Neural cell (in vitro differentiated cells): ENCODE measurements at regions not wholly inside any gene's neighbourhood (a gene's known extent, or its start where the extent isn't known, plus 50 kb on each side); places are given as distances from the start of the nearest gene placed in this dataset.

Experiments
- H2AFZ ChIP-seq: fragments of 200-600, 300-800 bp; sonication (generic), shearing (Covaris generic); 2 replicates; pipeline ENCODE4 v1.6.0; 2014; ENCODE audit warnings: low read depth, mild to moderate bottlenecking, antibody characterized with exemption, low read length, moderate library complexity
- H3F3A ChIP-seq: fragments of 200-600 bp; shearing (Covaris generic); 2 replicates; pipeline ENCODE4 v1.6.1; 2016; ENCODE audit warnings: mild to moderate bottlenecking, moderate library complexity, mixed read lengths, antibody characterized with exemption, low read length; ENCODE audit not compliant: insufficient read depth, poor library complexity, severe bottlenecking
- H3K27ac ChIP-seq: fragments of 200-600, 300-800 bp; sonication (generic), shearing (Covaris generic); 2 replicates; pipeline ENCODE4 v1.5.1; 2014; ENCODE audit warnings: mild to moderate bottlenecking, low read length, moderate library complexity
- H3K27me3 ChIP-seq: fragments of 300-800, 200-600 bp; sonication (generic), shearing (Covaris generic); 2 replicates; pipeline ENCODE4 v1.6.0; 2014; ENCODE audit warnings: mild to moderate bottlenecking, low read depth, low read length, moderate library complexity; ENCODE audit not compliant: insufficient read depth
- H3K36me3 ChIP-seq: fragments of 300-800, 200-600 bp; sonication (generic), shearing (Covaris generic); 2 replicates; pipeline ENCODE4 v1.5.1; 2014; ENCODE audit warnings: mild to moderate bottlenecking, antibody characterized with exemption, low read length, moderate library complexity; ENCODE audit not compliant: insufficient read depth
- H3K4me2 ChIP-seq: fragments of 300-800, 200-600 bp; sonication (generic), shearing (Covaris generic); 2 replicates; pipeline ENCODE4 v1.6.0; 2014; ENCODE audit warnings: mild to moderate bottlenecking, low read length
- H3K4me3 ChIP-seq: fragments of 300-800, 200-600 bp; sonication (generic), shearing (Covaris generic); 2 replicates; pipeline ENCODE4 v1.5.1; 2014; ENCODE audit warnings: mild to moderate bottlenecking, low read length, moderate library complexity
- H3K79me2 ChIP-seq: fragments of 200-600 bp; shearing (Covaris generic); replicated peaks from 2 replicates; pipeline ENCODE4 v1.6.0; 2014; ENCODE audit warnings: mild to moderate bottlenecking, low read length, moderate library complexity; ENCODE audit not compliant: insufficient read depth
- H3K9ac ChIP-seq: fragments of 300-800, 200-600 bp; sonication (generic), shearing (Covaris generic); 2 replicates; pipeline ENCODE4 v1.6.1; 2016; ENCODE audit warnings: mild to moderate bottlenecking, low read length, mixed read lengths
- H3K9me2 ChIP-seq: fragments of 200-600 bp; shearing (Covaris generic); 2 replicates; pipeline ENCODE4 v1.6.1; 2016; ENCODE audit warnings: mild to moderate bottlenecking, low read length, mixed read lengths; ENCODE audit not compliant: insufficient read depth
- H3K9me3 ChIP-seq: fragments of 200-600, 300-800 bp; sonication (generic), shearing (Covaris generic); 2 replicates; pipeline ENCODE4 v1.6.1; 2016; ENCODE audit warnings: mild to moderate bottlenecking, mixed run types, low read length, moderate library complexity, mixed read lengths
- H4K20me1 ChIP-seq: fragments of 200-600 bp; shearing (Covaris generic); 2 replicates; pipeline ENCODE4 v1.6.1; 2016; ENCODE audit warnings: mild to moderate bottlenecking, mixed run types; ENCODE audit not compliant: insufficient read depth
- CTCF ChIP-seq: fragments of 450-650 bp; IDR thresholded peaks from 2 replicates; pipeline ENCODE4 v1.5.1; 2014; ENCODE audit warnings: antibody characterized with exemption, mild to moderate bottlenecking, moderate library complexity; ENCODE audit not compliant: poor library complexity, severe bottlenecking
- EP300 ChIP-seq: fragments of 450-650 bp; conservative IDR thresholded peaks from 2 replicates; pipeline ENCODE4 v1.6.1; 2014; ENCODE audit warnings: antibody characterized with exemption, mild to moderate bottlenecking, moderate library complexity; ENCODE audit not compliant: poor library complexity, severe bottlenecking
- EZH2 ChIP-seq: fragments of 200-600, 300-800 bp; shearing (Covaris generic), sonication (generic); IDR thresholded peaks from 2 replicates; pipeline ENCODE4 v1.6.1; 2014; ENCODE audit warnings: antibody characterized with exemption, low read length, borderline replicate concordance, mild to moderate bottlenecking; ENCODE audit not compliant: insufficient read depth, poor library complexity, severe bottlenecking
- MXI1 ChIP-seq: fragments of 450-650 bp; conservative IDR thresholded peaks from 2 replicates; pipeline ENCODE4 v1.6.1; 2014; ENCODE audit warnings: antibody characterized with exemption, mild to moderate bottlenecking; ENCODE audit not compliant: poor library complexity, severe bottlenecking
- POLR2AphosphoS5 ChIP-seq: IDR thresholded peaks from 2 replicates; pipeline ENCODE4 v1.6.1; 2012
- RAD21 ChIP-seq: fragments of 450-650 bp; conservative IDR thresholded peaks from 2 replicates; pipeline ENCODE4 v1.6.1; 2014; ENCODE audit warnings: antibody characterized with exemption, mild to moderate bottlenecking, moderate library complexity
- SMC3 ChIP-seq: fragments of 450-650 bp; conservative IDR thresholded peaks from 2 replicates; pipeline ENCODE4 v1.6.1; 2014; ENCODE audit warnings: antibody characterized with exemption, mild to moderate bottlenecking, moderate library complexity; ENCODE audit not compliant: poor library complexity
- TAF1 ChIP-seq: IDR thresholded peaks from 2 replicates; pipeline ENCODE4 v1.6.1; 2012; ENCODE audit warnings: low read depth
- TF ChIP-seq, protein P1 (sequence below): IDR thresholded peaks from 2 replicates; pipeline ENCODE4 v1.6.1; 2012; ENCODE audit warnings: borderline replicate concordance

DNA sequence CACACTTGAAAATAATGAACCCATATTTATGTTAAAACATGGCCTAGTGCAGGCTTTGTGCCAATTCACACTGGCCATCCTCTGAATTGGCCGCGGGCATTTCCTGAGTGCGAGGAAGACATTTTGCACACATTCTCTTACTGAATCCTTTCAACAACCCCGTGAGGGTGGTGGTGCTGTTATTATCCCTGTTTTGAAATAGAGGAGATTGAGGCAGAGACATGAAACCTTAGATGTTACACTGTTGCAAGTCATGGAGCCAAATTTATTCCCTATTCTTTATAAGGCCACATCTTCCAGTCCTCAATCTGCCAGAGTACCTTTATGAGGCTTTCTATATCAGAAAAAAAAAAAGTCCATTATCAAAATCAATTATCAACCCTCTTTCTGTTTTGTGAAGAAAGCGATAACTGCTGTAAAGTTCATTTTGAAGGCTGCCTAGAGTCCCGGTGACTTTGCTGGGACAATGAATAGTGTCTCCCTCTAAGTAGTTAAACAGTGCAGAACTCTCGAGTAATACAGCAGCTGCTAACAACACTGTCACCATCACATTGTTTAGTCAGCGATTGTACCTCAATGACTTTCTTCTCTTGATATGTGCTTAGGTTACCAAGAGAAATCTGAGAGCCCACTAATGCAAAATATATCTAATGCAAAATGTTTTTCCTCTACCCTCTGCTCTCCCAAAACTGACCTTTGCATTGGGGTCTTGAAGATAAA lies 242.3 kb upstream of the PPARGC1A start:
- no peaks in the 10 kb centered on the region for H3K79me2 ChIP-seq
- no peaks in the 10 kb centered on the region for H3K9me3 ChIP-seq
- no peak overlapping the region for H3K27ac ChIP-seq
- H3K9ac ChIP-seq: no peak overlapping the region
- no peak for TF ChIP-seq EZH2
- no peak for TF ChIP-seq MXI1
- TF ChIP-seq EP300: no peak
- H3K4me2 ChIP-seq: no peak overlapping the region
- no peak overlapping the region for H3K4me3 ChIP-seq
- no peaks in the 10 kb centered on the region for H4K20me1 ChIP-seq
- no peaks in the 10 kb centered on the region for H3K9me2 ChIP-seq
- no peak overlapping the region for H2AFZ ChIP-seq
- H3K36me3 ChIP-seq: no peaks in the 10 kb centered on the region
- H3F3A ChIP-seq: no peaks in the 10 kb centered on the region
- no peaks in the 10 kb centered on the region for H3K27me3 ChIP-seq

DNA sequence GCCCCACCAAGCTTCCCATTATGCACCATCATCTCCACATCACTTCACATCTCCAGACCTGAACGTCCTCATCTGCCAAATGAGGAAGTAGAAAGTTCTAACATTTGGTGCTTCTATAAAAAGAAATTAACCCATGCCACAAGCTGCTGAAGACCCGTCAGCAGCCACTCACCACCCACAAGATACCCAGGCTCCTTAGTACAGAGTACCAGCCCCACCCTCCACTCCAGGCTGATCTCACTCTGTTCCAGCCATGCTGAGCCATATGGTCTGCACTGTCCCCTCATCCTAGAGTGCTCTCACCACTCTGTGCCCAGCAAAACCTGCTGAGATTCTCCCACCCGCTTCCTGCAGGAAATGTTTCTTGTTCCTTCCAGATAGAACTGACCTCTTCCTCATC lies 240.8 kb upstream of the PPARGC1A start:
- H3K79me2 ChIP-seq: no peaks in the 10 kb centered on the region
- no peaks in the 10 kb centered on the region for H4K20me1 ChIP-seq
- no peak overlapping the region for H3K4me3 ChIP-seq
- no peaks in the 10 kb centered on the region for H3F3A ChIP-seq
- no peak overlapping the region for H3K9ac ChIP-seq
- no peaks in the 10 kb centered on the region for H3K9me2 ChIP-seq
- no peaks in the 10 kb centered on the region for H3K9me3 ChIP-seq
- H3K27ac ChIP-seq: no peak overlapping the region
- no peaks in the 10 kb centered on the region for H3K27me3 ChIP-seq
- no peak for TF ChIP-seq SMC3
- no peak for TF ChIP-seq POLR2AphosphoS5
- no peaks in the 10 kb centered on the region for H3K36me3 ChIP-seq
- H2AFZ ChIP-seq: no peak overlapping the region
- H3K4me2 ChIP-seq: no peak overlapping the region

- Histone ChIP-seq H3K27me3 (no peaks in the 10 kb centered on the region), H3K9me2 (no peaks in the 10 kb centered on the region), H3F3A (no peaks in the 10 kb centered on the region), H3K27ac (no peak overlapping the region), H2AFZ (no peak overlapping the region), H3K79me2 (no peaks in the 10 kb centered on the region), H3K9ac (no peak overlapping the region), H3K9me3 (no peaks in the 10 kb centered on the region), H4K20me1 (no peaks in the 10 kb centered on the region), H3K36me3 (no peaks in the 10 kb centered on the region), H3K4me3 (no peak overlapping the region), H3K4me2 (no peak overlapping the region)
- TF ChIP-seq, protein P1, sequence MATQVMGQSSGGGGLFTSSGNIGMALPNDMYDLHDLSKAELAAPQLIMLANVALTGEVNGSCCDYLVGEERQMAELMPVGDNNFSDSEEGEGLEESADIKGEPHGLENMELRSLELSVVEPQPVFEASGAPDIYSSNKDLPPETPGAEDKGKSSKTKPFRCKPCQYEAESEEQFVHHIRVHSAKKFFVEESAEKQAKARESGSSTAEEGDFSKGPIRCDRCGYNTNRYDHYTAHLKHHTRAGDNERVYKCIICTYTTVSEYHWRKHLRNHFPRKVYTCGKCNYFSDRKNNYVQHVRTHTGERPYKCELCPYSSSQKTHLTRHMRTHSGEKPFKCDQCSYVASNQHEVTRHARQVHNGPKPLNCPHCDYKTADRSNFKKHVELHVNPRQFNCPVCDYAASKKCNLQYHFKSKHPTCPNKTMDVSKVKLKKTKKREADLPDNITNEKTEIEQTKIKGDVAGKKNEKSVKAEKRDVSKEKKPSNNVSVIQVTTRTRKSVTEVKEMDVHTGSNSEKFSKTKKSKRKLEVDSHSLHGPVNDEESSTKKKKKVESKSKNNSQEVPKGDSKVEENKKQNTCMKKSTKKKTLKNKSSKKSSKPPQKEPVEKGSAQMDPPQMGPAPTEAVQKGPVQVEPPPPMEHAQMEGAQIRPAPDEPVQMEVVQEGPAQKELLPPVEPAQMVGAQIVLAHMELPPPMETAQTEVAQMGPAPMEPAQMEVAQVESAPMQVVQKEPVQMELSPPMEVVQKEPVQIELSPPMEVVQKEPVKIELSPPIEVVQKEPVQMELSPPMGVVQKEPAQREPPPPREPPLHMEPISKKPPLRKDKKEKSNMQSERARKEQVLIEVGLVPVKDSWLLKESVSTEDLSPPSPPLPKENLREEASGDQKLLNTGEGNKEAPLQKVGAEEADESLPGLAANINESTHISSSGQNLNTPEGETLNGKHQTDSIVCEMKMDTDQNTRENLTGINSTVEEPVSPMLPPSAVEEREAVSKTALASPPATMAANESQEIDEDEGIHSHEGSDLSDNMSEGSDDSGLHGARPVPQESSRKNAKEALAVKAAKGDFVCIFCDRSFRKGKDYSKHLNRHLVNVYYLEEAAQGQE: no peak
- TF ChIP-seq TAF1: no peak
- no peak for TF ChIP-seq SMC3
- TF ChIP-seq POLR2AphosphoS5: no peak
- TF ChIP-seq MXI1: no peak
- no peak for TF ChIP-seq CTCF
- no peak for TF ChIP-seq EZH2
- no peak for TF ChIP-seq EP300
- no peak for TF ChIP-seq RAD21
Observed at GRCh38 chr4:24126776-24127175, 236.9 kb upstream of the PPARGC1A start.
